ENCODE measurements at regions not wholly inside any gene's neighbourhood (a gene's known extent, or its start where the extent isn't known, plus 50 kb on each side); places are given as distances from the start of the nearest gene placed in this dataset.
A peak's percentile ranks its signal among the peaks of the same experiment; 100 is the strongest.

DNA sequence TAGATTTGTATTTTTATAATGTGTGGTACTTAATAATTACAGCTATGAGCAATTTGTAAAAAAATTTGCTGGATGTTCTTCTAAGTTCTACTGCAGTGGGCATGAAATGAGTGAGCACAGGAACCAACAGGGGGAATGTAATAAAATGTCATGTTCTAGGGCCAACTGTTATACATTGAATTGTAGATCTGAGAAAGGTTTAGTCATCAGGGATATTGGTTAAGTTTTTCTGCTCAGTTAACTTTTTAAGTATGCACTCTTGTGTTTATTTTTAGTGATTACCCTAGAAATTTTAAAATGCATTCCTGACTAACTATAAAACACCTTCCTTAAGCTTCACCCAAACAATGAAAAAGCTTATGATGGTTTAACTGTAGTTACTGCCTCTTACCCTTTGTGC lies 101.8 kb downstream of the CAND1 start:
- no peak for DNase-seq

DNA sequence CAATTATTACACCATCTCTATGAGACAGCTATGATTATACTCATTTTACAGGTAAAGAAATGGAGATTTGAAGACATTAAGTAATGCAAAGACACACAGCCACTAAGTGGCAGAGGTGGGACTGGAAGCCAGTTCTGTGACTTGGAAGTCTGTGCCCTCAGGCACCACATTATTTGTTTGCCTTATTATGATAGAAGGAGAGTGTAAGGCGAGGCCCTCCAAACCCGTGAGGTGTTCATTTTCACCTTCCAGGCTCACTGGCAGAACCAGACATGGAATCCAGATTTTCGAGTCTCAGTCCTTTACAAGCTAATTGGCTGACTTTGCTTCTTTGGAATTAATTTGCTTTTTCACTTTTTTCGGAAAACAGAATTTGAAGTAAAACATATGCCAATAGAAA lies 107.9 kb downstream of the CAND1 start:
- DNase-seq, result no peak

DNA sequence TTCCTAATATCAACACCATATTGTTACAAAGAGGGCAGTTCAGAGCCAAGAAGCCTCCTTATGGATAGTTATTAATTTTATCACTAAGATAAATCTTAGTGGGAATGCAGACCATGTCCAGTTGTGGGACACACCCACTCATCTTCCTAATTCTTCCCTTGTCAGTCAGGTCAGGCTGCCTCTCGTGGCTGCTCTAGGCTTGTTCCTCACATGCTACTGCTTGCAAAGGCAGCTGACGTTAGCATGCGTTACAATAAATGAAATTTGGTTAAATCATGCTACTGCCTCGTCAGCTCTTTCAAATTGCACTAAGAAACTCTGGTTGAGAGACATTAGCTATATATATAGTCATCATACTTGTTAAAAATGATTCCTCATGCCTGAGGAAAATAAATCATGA lies 108.4 kb downstream of the CAND1 start:
- no peak for DNase-seq

DNA sequence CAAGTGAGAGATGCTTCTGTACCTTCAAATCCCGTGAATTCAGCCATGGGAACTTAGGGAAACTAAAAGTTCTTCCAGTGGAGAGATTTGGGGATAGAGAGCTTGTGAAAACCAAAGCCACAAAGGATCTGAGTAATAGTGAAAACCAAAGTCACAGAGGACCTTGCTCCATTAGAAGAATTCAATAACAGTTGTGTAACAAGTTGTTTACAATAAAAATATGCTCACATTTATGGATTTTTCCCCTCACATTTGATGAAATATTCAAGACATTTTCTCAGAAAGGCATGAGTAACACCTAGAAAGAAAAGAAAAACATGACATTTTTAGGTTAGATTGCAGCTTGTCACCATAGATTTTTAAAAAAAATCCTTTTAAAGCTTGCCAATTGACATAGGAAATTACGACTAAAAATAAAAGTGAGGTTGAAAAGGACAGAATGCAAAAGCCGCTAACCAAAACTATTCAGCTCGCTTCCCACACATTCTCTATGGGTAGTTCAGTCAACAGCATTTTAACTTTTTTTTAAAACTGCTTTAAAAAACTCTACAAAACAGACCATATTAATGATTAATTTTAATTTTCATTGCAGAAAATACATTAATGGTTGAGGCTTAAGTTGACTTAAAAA lies 113.2 kb downstream of the CAND1 start:
- DNase-seq, result no peak

DNA sequence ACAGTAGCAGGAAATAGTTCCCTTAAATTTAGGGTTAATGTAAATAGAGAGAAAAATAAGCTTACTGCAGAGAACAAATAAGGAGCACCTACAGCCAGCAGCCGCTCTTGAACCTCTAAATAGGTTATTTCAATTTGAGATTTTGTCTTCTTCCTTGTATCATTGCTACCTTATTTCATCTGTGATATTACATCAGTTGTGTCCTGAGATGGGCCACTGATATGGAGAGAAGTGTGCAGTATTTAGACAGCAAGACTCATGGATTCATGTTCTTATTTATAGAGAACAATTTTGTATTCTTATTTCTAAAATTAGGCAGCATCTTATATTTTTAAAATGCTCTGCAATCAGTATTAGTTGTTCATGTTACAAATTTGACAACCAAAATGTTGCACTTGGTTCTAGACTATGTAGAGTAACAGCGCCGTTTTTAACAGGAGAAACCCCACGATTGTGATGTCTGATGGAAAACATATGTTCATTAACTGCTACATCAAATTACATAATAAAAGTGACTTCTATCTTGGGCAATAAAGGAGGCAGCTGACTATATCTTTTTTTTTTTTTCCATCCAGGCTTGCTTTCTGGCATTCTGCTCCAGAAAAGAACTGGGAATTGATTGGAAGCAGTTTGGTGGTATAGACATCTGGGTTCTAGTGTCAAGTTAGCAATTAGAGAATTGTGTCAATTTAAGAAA lies 117.9 kb downstream of the CAND1 start:
- no peak for DNase-seq

DNA sequence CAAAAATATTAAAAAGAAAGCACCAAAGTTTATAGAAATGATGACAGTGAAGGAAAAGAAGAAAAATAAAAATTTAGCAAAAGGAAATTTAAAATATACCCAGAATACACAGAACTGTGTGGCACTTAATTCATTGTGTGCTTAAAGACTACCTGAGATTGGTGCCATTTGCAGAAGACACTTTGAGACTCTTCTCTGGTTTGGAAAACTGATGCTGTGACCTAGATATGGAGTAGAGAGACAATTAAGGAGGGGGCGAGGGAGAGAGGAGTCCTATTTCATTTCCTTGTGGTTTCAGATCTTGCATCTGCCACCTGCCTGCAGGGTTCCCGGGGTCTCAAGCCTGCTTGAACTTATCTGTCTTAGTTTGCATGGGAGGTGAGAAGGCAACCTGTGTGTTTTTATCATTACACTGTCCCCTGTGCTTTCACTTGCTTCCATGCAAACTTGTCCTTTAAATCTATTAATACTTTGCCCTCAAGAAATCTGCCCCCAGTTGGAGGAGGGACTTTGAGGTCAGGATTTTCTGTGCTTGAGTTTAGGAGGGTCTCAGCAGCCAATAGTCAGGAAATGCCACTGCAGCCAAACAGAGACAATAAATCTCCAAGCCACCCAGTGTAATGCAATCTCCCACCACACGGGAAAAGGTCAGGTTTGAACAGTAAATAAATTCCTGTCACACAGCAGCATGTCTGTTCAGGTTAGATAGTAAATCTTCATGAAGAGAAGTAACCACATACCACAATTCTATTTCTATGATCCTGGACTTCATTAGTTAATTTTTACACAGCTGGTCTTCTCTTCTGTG lies 119.4 kb downstream of the CAND1 start:
- peak; percentile 56 for DNase-seq

DNA sequence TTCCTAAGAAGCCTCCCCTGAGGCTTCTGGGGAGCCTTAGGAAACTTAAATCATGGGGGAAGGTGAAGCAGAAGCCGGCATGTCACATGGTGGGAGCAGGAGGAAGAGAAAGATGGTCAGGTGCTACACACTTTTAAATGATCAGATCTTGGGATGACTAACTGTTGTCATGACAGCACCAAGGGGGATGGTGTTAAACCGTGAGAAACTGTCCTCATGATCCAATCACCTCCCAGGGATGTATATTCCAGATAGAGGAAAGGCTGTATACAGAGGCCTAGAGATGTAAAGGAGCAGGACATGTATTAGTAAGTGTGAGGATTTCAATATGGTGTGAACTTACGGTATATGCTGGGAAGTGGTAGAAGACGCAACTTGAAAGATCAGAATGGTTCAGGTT lies 121.1 kb downstream of the CAND1 start:
- no peak for DNase-seq

DNA sequence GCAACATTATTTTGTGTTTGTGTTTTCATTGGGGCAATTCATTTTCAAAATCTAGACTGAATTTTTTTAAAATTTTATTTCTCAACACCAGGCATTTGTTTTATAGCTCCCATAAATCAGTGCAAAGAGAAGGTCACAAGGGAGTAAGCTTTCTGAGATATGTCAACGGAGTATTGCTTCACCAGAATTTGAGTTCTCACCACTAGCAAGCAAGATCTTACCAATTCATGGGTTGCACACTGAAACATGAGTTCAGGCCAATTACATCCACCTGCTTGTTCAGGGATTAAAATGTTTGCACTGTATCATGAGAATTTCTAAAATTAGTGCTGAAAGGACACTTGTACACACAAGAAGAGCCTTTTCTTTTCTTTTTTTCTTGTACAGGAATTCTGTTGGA lies 121.9 kb downstream of the CAND1 start:
- DNase-seq, result no peak

DNA sequence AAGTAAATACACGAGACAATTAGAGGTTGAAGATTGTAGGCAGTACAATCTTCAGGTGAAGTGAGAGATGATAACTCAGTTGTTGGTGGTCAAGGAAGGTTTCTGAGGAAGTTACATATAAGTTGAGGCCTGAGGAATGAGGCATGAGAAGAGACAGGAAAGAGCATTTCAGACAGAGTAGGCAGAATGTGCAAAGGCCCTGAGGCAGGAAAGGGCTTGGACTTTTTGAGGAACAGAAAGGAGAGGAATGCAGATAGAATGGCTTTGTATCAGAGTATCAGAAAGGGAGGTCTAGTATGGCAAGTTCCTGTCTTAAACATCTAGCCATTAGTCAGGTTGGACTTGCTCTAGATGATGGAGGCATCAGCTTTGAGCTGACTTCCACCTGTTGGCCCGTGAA lies 122.5 kb downstream of the CAND1 start:
- no peak for DNase-seq

DNA sequence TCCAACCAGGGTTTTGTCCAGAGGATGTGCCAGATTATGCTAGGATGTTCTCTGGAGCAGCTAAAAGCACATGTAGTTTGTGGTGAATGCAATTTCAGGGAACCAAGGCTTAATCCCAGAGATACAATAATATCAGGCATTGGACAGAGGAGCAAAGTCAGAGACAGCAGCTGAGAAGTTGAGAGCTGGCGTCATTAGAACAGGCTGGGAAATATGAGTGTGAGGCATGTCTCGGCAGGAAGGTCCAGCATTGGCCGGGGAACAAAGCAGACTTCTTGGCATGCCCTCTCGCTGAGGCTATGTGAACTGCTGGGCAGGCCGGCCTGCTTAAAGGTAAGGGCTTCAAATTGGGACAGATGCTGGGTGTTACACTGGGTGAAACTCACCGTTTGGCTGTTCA lies 125.4 kb downstream of the CAND1 start:
- no peak for DNase-seq

DNA sequence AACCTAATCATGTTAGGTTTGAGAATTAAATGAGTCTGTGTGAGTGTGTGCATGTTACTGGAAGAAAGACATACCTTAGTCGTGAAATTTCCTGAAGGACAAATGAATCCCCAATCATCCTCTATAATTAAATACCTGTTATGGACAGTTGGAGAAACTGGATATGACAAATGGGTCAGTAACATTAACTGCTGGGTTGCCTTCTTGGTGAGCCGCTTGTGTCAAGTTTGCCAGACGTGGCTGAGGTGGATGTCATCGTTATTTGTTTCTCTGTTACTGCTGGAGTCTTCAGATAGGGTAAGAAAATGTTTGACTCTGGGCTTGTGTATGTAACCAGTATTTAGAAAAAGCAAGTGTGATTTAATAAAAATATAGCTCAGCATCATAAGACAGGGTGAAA lies 131.6 kb downstream of the CAND1 start:
- DNase-seq, result no peak

DNA sequence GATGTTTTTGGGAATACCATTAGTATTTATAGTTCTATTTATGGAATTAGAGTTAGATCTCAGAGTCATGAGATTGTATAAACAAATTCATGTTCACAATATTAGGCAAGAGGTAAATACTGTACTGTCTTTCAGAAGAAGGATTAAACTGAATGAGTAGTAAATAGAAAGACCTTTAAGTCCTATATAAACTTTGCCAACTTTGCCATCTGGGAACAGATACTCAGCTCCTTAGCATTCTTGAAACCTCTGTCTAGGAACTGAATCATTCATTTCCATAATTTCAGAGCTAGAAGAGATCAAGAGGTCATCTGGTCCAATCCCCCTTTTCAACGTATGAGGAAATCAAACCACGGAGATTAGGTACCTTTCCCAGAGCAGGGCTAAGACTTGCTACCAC lies 141.1 kb downstream of the CAND1 start:
- DNase-seq, result no peak

DNA sequence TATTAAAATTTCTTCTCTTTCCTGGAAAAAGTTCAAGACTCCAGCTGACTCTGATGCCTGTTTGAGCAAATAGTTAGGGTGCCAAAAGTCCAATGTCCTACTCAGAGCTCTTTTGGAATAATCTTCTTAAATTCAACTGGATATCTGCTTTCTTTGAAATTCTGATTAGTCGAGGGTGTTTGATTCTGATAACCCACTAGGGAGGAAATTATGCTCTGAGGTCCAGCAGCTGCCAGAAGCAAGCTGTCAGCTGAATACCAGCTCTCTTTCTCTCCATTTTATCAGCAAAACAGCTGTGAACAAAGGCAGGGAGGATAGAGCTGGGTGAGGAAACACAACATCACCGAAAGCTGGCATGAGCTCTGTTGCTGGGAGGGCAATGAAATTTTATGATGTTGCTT lies 141.5 kb downstream of the CAND1 start:
- peak; percentile 63 for DNase-seq

DNA sequence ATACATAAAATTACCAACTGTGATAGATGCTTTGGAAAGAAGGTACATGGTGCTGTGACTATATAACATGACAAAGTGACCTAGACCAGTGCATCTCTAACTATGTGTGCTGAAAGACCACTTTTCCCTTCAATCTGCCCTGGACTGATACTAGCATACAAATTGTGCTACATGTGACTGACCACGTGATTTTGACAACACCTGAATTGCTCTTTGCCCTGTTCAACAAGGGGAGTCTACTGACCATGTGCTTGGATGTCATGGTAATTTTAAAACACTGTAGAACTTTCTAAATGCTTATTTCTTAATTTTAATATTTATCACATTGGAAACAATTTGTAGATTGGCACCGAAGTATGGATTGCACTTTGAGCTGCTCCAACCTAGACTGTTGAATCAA lies 142.4 kb downstream of the CAND1 start:
- no peak for DNase-seq

DNA sequence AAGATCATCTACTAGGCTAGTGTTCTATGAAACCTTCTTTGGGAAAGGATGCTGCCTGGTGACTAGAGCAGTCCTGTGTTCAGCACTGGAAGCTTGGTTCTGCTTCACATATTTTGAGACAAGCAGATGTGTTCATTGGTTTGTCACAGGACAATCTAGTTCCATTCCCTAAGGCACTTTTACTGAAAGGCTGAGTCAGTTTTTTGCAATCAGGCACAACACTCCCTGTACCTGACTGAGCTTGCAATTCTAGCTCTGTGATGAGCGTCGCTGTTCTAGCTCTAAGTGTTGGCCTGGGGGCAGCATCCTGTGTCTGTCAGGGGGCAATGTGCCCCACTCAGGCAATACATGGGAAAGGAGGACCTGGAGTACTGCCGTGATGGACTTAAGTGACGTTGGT lies 144.4 kb downstream of the CAND1 start:
- no peak for DNase-seq

DNA sequence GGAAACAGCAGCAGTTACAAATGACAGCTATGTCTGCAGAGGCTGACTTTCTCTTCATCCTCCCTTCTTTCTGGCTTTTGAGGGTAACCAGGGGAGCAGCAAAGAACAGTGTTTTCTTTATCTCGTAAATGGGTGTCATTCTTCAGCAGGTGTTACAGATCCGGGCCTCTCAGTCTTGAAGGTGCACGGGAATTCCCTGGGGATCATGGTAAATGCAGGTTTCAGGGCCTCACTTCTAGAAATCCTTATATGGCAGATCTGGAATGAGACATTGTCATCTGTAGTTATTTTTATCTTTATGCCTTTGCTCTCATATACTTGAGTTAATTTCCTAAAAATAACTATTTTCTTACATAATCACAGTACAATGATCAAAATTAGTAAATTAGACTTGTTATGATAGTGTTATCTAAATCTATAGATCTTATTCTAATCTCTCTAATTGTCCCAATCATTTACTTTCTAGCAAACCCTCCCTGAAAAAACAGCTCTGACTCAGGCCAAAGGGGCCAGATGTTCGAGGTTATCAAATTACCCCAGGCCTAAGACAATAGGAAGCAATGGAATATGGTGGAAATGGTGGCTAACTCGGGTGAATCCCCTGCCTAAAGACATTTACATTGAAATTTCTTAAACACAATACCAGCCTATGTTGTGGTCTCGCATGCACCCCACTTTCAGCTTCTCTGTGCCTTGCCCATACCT lies 145.0 kb downstream of the CAND1 start:
- DNase-seq, result no peak

DNA sequence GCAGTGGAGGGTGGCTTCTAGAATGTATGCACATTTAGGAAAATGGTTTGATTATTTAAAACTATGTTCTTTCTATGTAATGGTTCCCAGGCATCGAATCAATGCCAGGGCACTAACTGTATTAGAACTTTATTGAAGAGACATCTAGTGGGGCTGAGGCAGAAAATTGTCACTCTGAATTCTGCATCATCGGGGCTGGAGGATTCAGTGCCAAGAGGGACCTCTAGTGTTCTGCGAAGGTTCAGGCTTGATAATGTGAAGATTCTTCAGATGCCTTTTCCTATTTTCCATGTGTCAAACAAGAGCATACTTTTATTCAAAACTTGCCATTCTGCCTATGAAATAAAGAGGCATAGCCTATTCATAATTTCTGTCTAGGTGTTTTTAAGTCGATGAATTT lies 146.3 kb downstream of the CAND1 start:
- DNase-seq, result peak; percentile 45

DNA sequence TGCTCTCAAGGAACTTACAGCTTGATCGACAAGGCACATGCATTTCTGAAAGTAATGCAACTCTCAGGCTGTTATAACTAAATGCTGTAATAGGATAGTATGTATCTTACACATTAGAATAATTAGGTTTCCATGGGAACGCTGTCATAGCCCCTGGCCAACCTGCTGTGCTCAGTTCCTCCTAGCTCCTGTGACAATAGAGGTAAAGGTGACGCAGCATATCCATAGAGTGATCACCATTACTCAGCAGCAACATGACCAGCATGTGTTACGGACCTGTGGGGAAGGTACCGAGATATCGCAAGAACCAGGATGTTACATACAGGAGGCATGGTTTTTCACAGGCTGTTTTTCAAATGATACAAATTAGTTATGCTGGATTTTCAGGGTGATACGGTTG lies 150.7 kb downstream of the CAND1 start:
- no peak for DNase-seq

DNA sequence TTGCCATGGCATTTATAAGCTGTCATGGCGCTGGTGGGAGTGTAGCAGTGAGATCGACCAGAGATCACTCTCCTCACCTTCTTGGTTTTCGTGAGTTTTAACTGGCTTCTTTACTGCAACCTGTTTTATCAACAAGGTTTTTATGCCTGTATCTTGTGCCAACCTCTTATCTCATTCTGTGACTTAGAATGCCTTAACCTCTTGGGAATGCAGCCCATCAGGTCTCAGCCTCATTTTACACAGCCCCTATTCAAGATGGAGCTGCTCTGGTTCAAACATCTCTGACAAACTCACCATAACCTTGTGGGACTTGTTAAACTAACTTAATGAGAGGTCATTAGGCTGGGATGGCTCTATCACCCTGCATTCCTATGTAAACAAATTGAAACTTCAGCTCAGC lies 151.3 kb downstream of the CAND1 start:
- no peak for DNase-seq

DNA sequence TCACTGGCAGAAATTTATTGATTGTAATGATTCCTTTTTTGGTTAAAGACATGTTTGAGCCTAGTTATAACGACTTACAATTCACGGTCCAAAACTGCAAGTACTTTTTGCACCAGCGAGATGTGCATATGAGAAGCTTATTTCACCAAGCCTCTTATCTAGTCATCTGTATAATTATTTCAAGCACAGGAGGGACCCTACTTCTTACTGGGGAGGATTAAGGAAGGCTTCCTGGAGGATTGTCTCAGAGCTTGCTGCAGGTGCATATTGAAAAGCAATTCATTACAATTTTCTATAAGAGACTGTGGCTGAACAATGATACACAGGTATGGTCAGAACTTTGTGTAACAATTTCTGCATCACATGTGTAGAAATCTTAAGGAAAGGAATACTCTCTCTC lies 152.9 kb downstream of the CAND1 start:
- DNase-seq, result no peak

DNA sequence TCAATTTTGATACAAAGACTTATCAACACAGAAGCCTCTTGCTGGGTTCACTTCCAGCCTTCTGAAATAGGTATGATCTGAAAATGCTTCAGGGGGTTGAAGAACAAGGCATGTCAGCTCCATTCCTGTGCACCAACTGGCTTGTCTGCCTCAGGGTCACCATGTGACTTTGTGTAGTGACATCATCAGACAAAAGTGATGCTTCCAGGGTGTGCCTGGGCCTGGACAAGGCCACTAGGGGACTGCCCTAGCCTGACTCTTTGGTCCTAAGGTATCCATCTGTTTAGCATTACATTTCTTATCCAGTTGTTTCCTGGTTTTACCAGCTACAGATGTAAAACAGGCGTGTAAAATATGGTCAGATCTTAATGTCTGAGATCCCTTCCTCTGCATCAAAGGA lies 155.6 kb downstream of the CAND1 start:
- DNase-seq, result no peak

DNA sequence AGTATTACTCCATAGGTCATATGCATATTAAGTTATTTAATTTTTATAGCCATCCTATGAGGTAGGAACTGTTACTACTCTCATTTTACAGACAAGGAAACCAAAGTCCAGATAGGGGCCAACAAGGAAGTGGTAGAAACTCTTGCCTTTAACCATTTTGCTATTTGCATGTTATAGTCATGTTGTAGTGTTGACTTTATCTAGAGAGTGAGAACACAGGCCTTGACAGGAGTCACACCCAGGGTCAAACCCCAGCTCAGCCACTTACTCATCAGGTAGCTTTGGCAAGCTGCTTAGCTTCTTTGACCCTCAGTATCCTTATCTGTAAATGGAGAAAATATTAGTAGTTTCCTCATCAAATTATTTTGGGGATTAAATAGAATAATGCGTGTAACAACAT lies 156.2 kb downstream of the CAND1 start:
- DNase-seq, result no peak

DNA sequence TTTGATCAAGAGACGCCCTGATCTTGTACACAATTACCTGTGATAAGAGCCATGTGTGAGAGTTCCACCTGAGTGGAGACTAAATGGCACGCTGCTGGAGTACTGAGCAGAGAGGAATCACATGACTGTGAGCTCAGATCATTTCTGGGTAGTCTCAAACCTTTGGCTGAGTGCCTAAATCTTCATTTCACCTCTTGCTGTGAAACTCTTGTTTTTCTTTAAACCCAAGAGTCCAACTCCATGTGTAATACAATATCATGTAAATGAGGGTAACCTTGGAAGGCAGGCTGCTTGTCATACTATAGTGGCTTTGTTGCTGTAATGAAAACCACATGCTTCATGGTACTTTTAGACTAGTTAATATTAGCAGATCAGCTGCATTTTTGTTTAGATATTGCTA lies 156.9 kb downstream of the CAND1 start:
- DNase-seq, result no peak

DNA sequence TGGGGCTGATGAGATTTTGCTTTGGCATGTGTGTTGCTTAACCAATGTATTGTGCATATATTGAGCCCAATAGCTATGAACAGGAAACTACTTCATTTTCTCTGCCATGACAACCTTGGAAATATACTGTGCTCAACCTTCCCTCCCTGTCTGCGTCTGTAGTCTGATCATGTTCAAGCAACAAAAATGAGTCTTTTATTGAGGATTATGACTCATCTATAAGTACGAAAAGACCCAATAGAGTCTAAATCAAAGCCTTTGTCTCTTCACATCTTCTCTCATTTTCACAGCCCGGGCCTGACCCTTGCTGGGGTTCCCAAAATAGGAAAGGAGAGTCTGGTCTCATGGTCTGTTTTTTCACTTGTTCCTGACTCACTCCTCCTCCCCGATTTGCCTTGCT lies 158.2 kb downstream of the CAND1 start:
- no peak for DNase-seq
